B cell (primary cell): ENCODE measurements at regions not wholly inside any gene's neighbourhood (a gene's known extent, or its start where the extent isn't known, plus 50 kb on each side); places are given as distances from the start of the nearest gene placed in this dataset.
"Not testable (repeated sequence)": the region's sequence is repeated elsewhere in the genome, so short reads cannot be mapped to it uniquely, and the experiment has no call there.

Experiments used
- ATAC-seq: fragments of 200-7000 bp; cut with Tn5 transposase; one replicate; pipeline ENCODE4 v1.10.0; 2021; ENCODE audit warnings: low read depth, mild to moderate bottlenecking, moderate number of reproducible peaks, moderate library complexity
- CTCF ChIA-PET: fragments of 350-600 bp; sonication (Branson Sonifier 250); formaldehyde crosslinking; loops from one replicate; lab custom pipeline; 2021; ENCODE audit warnings: antibody characterized with exemption, inconsistent platforms; lab: Charles Lee
- POLR2A ChIA-PET: fragments of 350-600 bp; sonication (Branson Sonifier 250); formaldehyde crosslinking; loops from one replicate; lab custom pipeline; 2021; ENCODE audit warnings: antibody characterized with exemption; lab: Charles Lee
- DNase-seq: peaks from one replicate; pipeline ENCODE4 v3.0.0; 2013
- H2AFZ ChIP-seq: 2 replicates; pipeline ENCODE4 v1.6.1; 2012; ENCODE audit warnings: mild to moderate bottlenecking, low read depth, low read length; ENCODE audit not compliant: insufficient read depth, poor library complexity, severe bottlenecking
- H3K27ac ChIP-seq, 2 donors: 1 replicate in 1 of 2; 2 replicates in 1 of 2; pipeline ENCODE4 v1.5.1; 2012 to 2013; ENCODE audit warnings: low read length in 2 of 2, mild to moderate bottlenecking in 2 of 2, moderate library complexity in 1 of 2
- H3K27me3 ChIP-seq, 4 experiments: fragments of 200-600 bp in 1 of 4; sonication (generic) in 1 of 4; replicated peaks in 1 of 4; 1 replicate in 2 of 4; 2 replicates in 2 of 4; pipeline versions ENCODE4 v1.6.1 to v1.7.0; 2013 to 2016; ENCODE audit warnings: low read length in 3 of 4, mild to moderate bottlenecking in 2 of 4, mixed read lengths in 1 of 4, moderate library complexity in 1 of 4; ENCODE audit not compliant: insufficient read depth in 4 of 4, control insufficient read depth in 3 of 4; ENCODE audit errors: control extremely low read depth in 1 of 4
- H3K36me3 ChIP-seq, 2 experiments: replicated peaks in 1 of 2; 1 replicate in 1 of 2; 2 replicates in 1 of 2; pipeline versions ENCODE4 v1.6.1 to v1.7.1; 2013; ENCODE audit warnings: low read length in 1 of 2; ENCODE audit not compliant: insufficient read depth in 2 of 2, control insufficient read depth in 1 of 2; ENCODE audit errors: control extremely low read depth in 1 of 2, extremely low read depth in 1 of 2
- H3K4me1 ChIP-seq, 2 donors: fragments of 200-600 bp in 1 of 2; sonication (generic) in 1 of 2; 1 replicate in 1 of 2; 2 replicates in 1 of 2; pipeline versions ENCODE4 v1.5.1 to v1.6.1; 2013 to 2017; ENCODE audit warnings: low read length in 2 of 2; ENCODE audit not compliant: control insufficient read depth in 2 of 2, insufficient read depth in 2 of 2
- H3K4me2 ChIP-seq: replicated peaks from 2 replicates; pipeline ENCODE3; 2012; ENCODE audit warnings: mild to moderate bottlenecking, low read depth, low read length; ENCODE audit not compliant: poor library complexity, severe bottlenecking
- H3K4me3 ChIP-seq, 5 experiments: fragments of 200-600 bp in 1 of 5; sonication (generic) in 1 of 5; 1 replicate in 3 of 5; 2 replicates in 2 of 5; pipeline versions ENCODE4 v1.5.1 to v1.7.0; 2011 to 2016; ENCODE audit warnings: low read length in 4 of 5, mild to moderate bottlenecking in 4 of 5, low read depth in 2 of 5, control low read depth in 1 of 5, moderate library complexity in 1 of 5; ENCODE audit not compliant: insufficient read depth in 1 of 5; ENCODE audit errors: control extremely low read depth in 1 of 5, extremely low read depth in 1 of 5
- H3K79me2 ChIP-seq: fragments of 200-600 bp; sonication (generic); one replicate; pipeline ENCODE4 v1.6.0; 2016; ENCODE audit warnings: low read length; ENCODE audit not compliant: control insufficient read depth, insufficient read depth
- H3K9ac ChIP-seq: fragments of 200-600 bp; sonication (generic); 2 replicates; pipeline ENCODE4 v1.6.1; 2017; ENCODE audit warnings: mild to moderate bottlenecking, low read length, moderate library complexity
- H3K9me3 ChIP-seq, 3 donors: one replicate each; pipeline versions ENCODE4 v1.6.1 to v1.7.1; 2013; ENCODE audit warnings: low read length in 2 of 3; ENCODE audit not compliant: control insufficient read depth in 2 of 3, insufficient read depth in 1 of 3; ENCODE audit errors: control extremely low read depth in 1 of 3
- H4K20me1 ChIP-seq: 2 replicates; pipeline ENCODE4 v1.6.0; 2012; ENCODE audit warnings: mild to moderate bottlenecking, low read length; ENCODE audit not compliant: insufficient read depth, control insufficient read depth, poor library complexity, severe bottlenecking
- H3K27ac Mint-ChIP-seq: one replicate; pipeline ENCODE4 v1.8.0; 2021; ENCODE audit warnings: mixed read lengths
- H3K27me3 Mint-ChIP-seq: one replicate; pipeline ENCODE4 v1.8.0; 2021; ENCODE audit warnings: mixed read lengths
- H3K4me1 Mint-ChIP-seq: one replicate; pipeline ENCODE4 v1.8.0; 2021; ENCODE audit warnings: mixed read lengths
- H3K4me3 Mint-ChIP-seq: one replicate; pipeline ENCODE4 v1.8.0; 2021; ENCODE audit warnings: mixed read lengths
- H3K9me3 Mint-ChIP-seq: one replicate; pipeline ENCODE4 v1.8.0; 2022; ENCODE audit warnings: mixed read lengths; ENCODE audit not compliant: insufficient read depth
- EZH2 ChIP-seq: IDR thresholded peaks from 2 replicates; pipeline ENCODE4 v1.6.1; 2012; ENCODE audit warnings: borderline replicate concordance, low read depth, mild to moderate bottlenecking, moderate library complexity, low read length; ENCODE audit not compliant: insufficient read depth, poor library complexity, severe bottlenecking
- WGBS: methylation state at CpG from one replicate; pipeline ENCODE4 v1.1.5; 2013; ENCODE audit warnings: missing lambda C conversion rate; ENCODE audit not compliant: insufficient coverage; 5-methylcytosine and 5-hydroxymethylcytosine counted together
- intact Hi-C: fragments of 100-400 bp; cut with micrococcal nuclease; formaldehyde crosslinking; loops from one replicate; pipeline ENCODE4 v1.10.0; 2022
- TF ChIP-seq, protein P1 (sequence below): fragments of 200-600 bp; IDR thresholded peaks from one replicate; pipeline ENCODE4 v1.8.0; 2022; ENCODE audit warnings: antibody characterized with exemption, mild to moderate bottlenecking

DNA sequence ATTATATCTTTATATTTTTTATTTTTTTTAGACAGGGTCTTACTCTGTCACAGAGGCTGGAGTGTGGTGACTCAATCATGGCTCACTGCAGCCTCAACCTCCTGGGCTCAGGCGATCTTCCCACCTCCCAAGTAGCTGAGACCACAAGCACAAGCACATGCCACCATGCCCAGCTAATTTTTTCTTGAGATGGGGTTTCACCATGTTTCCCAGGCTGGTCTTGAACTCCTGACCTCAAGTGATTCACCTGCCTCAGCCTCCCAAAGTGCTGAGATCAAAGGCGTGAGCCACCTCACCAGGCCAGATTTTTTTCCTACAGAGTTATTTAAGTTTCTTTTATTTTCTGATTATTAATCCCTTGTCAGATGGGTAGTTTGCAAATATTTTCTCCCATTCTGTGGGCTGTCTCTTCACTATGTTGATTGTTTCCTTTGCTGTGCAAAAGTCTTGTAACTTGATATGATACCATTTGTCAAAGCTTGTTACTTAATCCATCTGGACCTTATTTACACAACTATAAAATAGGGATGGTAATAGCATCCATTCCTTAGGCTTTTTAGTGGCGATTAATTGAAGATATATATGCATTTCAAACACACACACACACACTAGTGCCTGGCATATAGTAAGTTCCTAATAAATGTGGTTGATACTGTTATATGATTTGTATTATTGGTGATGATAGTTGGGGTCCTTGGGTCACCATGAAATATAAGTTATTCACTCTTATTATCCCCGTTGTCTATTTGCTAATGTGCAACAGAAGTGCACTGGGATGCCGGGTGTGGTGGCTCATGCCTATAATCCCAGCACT lies 187.1 kb downstream of the BCAS1 start:
- Histone ChIP-seq H3K79me2 (no peaks in the 10 kb centered on the region), H3K27me3 (no peaks in the 10 kb centered on the region), H3K9ac (no peak overlapping the region), H3K9me3 (no peaks in the 10 kb centered on the region), H3K27ac (no peak overlapping the region), H4K20me1 (no peaks in the 10 kb centered on the region), H3K4me3 (no peak overlapping the region), H3K36me3 (no peaks in the 10 kb centered on the region), H3K4me2 (no peak overlapping the region), H2AFZ (no peak overlapping the region), H3K4me1 (peaks cover 0 to 5% of the 10 kb centered on the region in 2 donors)
- Mint-ChIP-seq H3K27me3 (no peaks in the 10 kb centered on the region), H3K4me1 (peaks cover 3% of the 10 kb centered on the region), H3K9me3 (no peaks in the 10 kb centered on the region), H3K27ac (no peak overlapping the region), H3K4me3 (no peak overlapping the region)
- DNase-seq (no peak), ATAC-seq (no peak)
- TF ChIP-seq EZH2: no peak
- TF ChIP-seq, protein P1, sequence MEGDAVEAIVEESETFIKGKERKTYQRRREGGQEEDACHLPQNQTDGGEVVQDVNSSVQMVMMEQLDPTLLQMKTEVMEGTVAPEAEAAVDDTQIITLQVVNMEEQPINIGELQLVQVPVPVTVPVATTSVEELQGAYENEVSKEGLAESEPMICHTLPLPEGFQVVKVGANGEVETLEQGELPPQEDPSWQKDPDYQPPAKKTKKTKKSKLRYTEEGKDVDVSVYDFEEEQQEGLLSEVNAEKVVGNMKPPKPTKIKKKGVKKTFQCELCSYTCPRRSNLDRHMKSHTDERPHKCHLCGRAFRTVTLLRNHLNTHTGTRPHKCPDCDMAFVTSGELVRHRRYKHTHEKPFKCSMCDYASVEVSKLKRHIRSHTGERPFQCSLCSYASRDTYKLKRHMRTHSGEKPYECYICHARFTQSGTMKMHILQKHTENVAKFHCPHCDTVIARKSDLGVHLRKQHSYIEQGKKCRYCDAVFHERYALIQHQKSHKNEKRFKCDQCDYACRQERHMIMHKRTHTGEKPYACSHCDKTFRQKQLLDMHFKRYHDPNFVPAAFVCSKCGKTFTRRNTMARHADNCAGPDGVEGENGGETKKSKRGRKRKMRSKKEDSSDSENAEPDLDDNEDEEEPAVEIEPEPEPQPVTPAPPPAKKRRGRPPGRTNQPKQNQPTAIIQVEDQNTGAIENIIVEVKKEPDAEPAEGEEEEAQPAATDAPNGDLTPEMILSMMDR: no peak
- ChIA-PET CTCF (interaction anchor here (1.0 kb wide), 1 partner anchor 32 kb away, joined by 4 read pairs; no protein-coding TSS in a partner anchor), POLR2A (no interaction called here)
- WGBS: 90% methylated on average over 1 of the region's 5 CpGs
- intact Hi-C loops: no loop called here

DNA sequence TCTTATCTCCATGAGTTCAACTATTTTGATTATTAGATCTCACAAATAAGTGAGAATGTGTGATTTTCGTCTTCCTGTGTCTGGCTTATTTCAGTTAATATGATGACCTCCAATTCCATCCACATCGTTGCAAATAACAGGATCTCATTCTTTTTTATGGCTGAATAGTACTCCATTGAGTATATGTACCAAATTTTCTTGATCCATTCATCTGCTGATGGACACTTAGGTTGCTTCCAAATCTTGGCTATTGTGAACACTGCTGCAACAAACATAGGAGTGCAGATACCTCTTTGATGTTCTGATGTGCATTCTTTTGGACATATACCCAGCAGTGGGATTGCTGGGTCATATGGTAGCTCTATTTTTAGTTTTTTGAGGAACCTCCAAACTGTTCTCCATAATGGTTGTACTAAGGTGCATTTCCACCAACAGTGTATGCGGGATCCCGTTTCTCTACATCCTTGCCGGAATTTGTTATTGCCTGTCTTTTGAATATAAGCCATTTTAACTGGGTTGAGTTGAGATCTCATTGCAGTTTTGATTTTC lies 187.9 kb downstream of the BCAS1 start:
- H3K27me3 Mint-ChIP-seq, H3K27me3 ChIP-seq, H2AFZ ChIP-seq, H3K4me1 ChIP-seq, DNase-seq, H3K4me3 ChIP-seq, H3K9me3 Mint-ChIP-seq, H3K27ac ChIP-seq, intact Hi-C loops, H3K79me2 ChIP-seq, H3K9ac ChIP-seq, POLR2A ChIA-PET, ATAC-seq, H4K20me1 ChIP-seq, H3K4me1 Mint-ChIP-seq, H3K9me3 ChIP-seq, H3K4me3 Mint-ChIP-seq, H3K4me2 ChIP-seq, H3K27ac Mint-ChIP-seq, H3K36me3 ChIP-seq: not testable (repeated sequence)
- 100% methylated on average over 3 of the region's 5 CpGs for WGBS
- CTCF ChIA-PET: interaction anchor here (1.0 kb wide), 1 partner anchor 33 kb away, joined by 4 read pairs; no protein-coding TSS in a partner anchor
